ENCODE measurements at regions not wholly inside any gene's neighbourhood (a gene's known extent, or its start where the extent isn't known, plus 50 kb on each side); places are given as distances from the start of the nearest gene placed in this dataset.

DNA sequence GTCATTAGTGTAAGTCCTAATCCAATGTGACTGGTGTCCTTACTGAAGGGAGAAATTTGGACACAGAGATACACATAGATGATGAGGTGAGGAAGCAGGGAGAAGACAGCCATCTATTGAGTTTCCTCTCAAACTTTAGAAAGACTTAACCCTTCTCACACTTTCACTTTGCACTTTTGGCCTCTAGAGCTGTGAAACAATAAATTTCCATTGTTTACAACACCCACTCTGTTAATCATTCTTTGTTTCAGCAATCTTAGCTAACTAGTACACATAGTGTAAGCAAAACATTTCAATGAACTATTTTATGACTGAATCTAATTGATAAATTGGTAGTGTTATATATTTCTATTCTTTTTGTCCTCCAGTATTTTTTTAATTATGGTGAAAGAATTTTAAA is 1092.8 kb upstream of the POT1 start:
- TF ChIP-seq EZH2 (IDR thresholded peaks at IDR 0.05; ENCODE audit: borderline replicate concordance, low read length), result no peak
- TF ChIP-seq, protein P1, sequence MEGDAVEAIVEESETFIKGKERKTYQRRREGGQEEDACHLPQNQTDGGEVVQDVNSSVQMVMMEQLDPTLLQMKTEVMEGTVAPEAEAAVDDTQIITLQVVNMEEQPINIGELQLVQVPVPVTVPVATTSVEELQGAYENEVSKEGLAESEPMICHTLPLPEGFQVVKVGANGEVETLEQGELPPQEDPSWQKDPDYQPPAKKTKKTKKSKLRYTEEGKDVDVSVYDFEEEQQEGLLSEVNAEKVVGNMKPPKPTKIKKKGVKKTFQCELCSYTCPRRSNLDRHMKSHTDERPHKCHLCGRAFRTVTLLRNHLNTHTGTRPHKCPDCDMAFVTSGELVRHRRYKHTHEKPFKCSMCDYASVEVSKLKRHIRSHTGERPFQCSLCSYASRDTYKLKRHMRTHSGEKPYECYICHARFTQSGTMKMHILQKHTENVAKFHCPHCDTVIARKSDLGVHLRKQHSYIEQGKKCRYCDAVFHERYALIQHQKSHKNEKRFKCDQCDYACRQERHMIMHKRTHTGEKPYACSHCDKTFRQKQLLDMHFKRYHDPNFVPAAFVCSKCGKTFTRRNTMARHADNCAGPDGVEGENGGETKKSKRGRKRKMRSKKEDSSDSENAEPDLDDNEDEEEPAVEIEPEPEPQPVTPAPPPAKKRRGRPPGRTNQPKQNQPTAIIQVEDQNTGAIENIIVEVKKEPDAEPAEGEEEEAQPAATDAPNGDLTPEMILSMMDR (conservative IDR thresholded peaks at IDR 0.05 in 1 of 2, IDR thresholded peaks at IDR 0.05 in 1 of 2; ENCODE audit: extremely low read depth in 1 of 2, insufficient read depth in 1 of 2, low read depth in 1 of 2, low read length in 2 of 2), result no peak
